Ishikawa (cell line): ENCODE measurements at regions not wholly inside any gene's neighbourhood (a gene's known extent, or its start where the extent isn't known, plus 50 kb on each side); places are given as distances from the start of the nearest gene placed in this dataset.

Source experiments
- CEBPB ChIP-seq: IDR thresholded peaks from 2 replicates; pipeline ENCODE4 v1.6.1; 2012
- EGR1 ChIP-seq: IDR thresholded peaks from 2 replicates; pipeline ENCODE4 v1.6.1; 2012
- EP300 ChIP-seq: IDR thresholded peaks from 2 replicates; pipeline ENCODE4 v1.6.1; 2012; ENCODE audit warnings: borderline replicate concordance
- FOXM1 ChIP-seq: IDR thresholded peaks from 2 replicates; pipeline ENCODE4 v1.6.1; 2012; ENCODE audit warnings: low read depth, borderline replicate concordance
- NFIC ChIP-seq: IDR thresholded peaks from 2 replicates; pipeline ENCODE4 v1.6.1; 2012
- TAF1 ChIP-seq: IDR thresholded peaks from 2 replicates; pipeline ENCODE4 v1.6.1; 2012; ENCODE audit warnings: low read depth, mild to moderate bottlenecking
- TEAD4 ChIP-seq: IDR thresholded peaks from 2 replicates; pipeline ENCODE4 v1.6.1; 2012
- YY1 ChIP-seq: IDR thresholded peaks from 2 replicates; pipeline ENCODE4 v1.6.1; 2012; ENCODE audit warnings: low read depth

- no peak for TF ChIP-seq TEAD4
- no peak for TF ChIP-seq CEBPB
- TF ChIP-seq YY1: peak; percentile 28; the same call in 1 of the 2 replicates
- TF ChIP-seq EGR1: no peak
- no peak for TF ChIP-seq FOXM1
- no peak for TF ChIP-seq TAF1
- peak; percentile 82 for TF ChIP-seq NFIC
- TF ChIP-seq EP300: no peak
Measured at GRCh38 chr2:11056614-11057013, 98.7 kb upstream of the SLC66A3 start.
